Type B pancreatic cell (in vitro differentiated cells): ENCODE measurements at regions not wholly inside any gene's neighbourhood (a gene's known extent, or its start where the extent isn't known, plus 50 kb on each side); places are given as distances from the start of the nearest gene placed in this dataset.

Experiments used
- DNase-seq: peaks from one replicate; pipeline ENCODE4 v3.0.0; 2021; ENCODE audit warnings: mixed read lengths; ENCODE audit not compliant: unreplicated experiment; ENCODE audit errors: extremely low spot score
- H3K27ac Mint-ChIP-seq: 2 replicates; pipeline ENCODE4 v1.8.0; 2021; ENCODE audit warnings: mild to moderate bottlenecking, mixed read lengths
- H3K27me3 Mint-ChIP-seq: 2 replicates; pipeline ENCODE4 v1.8.0; 2021; ENCODE audit warnings: mixed read lengths
- H3K36me3 Mint-ChIP-seq: 2 replicates; pipeline ENCODE4 v1.8.0; 2021; ENCODE audit warnings: mixed read lengths
- H3K4me1 Mint-ChIP-seq: one replicate; pipeline ENCODE4 v1.8.0; 2021; ENCODE audit warnings: mixed read lengths; ENCODE audit not compliant: unreplicated experiment
- H3K4me3 Mint-ChIP-seq: 2 replicates; pipeline ENCODE4 v1.8.0; 2021; ENCODE audit warnings: mild to moderate bottlenecking, mixed read lengths
- H3K9me3 Mint-ChIP-seq: 2 replicates; pipeline ENCODE4 v1.8.0; 2021; ENCODE audit warnings: mixed read lengths
- CTCF ChIP-seq: fragments of 200-600 bp; sonication (generic); conservative IDR thresholded peaks from 2 replicates; pipeline ENCODE4 v1.5.0; 2021; ENCODE audit warnings: antibody characterized with exemption, mild to moderate bottlenecking

- TF ChIP-seq CTCF, result no peak
- no peaks in the 10 kb centered on the region for H3K9me3 Mint-ChIP-seq
- H3K27ac Mint-ChIP-seq, result peak overlapping the region; percentile 72
- no peak overlapping the region for H3K4me3 Mint-ChIP-seq
- H3K4me1 Mint-ChIP-seq, result peaks cover 4% of the 10 kb centered on the region
- no peaks in the 10 kb centered on the region for H3K36me3 Mint-ChIP-seq
- no peak for DNase-seq
- H3K27me3 Mint-ChIP-seq, result no peaks in the 10 kb centered on the region
Measured at GRCh38 chr7:118072893-118073674, 110.9 kb upstream of the LSM8 start.

DNA sequence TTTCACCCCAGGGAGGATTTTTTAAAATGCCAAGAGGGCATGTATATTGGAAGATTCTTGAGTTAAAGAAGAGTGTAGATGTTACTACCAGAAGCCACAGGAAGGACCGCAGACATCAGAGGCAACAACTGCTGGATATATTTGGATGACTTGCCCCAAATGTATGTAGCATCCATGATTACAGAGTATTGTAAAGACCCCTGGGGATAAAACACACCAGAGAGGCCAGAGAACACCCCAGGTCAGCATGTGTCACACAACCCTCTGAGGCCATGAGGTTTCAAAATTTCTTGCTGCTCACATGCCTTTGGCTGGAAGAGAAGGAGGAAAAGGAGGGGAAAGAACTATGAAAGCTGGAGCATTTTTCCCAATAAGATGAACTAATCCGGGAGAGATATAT is 108.0 kb upstream of the LSM8 start:
- H3K4me1 Mint-ChIP-seq, result peaks cover 8% of the 10 kb centered on the region
- no peaks in the 10 kb centered on the region for H3K9me3 Mint-ChIP-seq
- no peak overlapping the region for H3K4me3 Mint-ChIP-seq
- no peak for DNase-seq
- no peaks in the 10 kb centered on the region for H3K36me3 Mint-ChIP-seq
- TF ChIP-seq CTCF, result no peak
- no peak overlapping the region for H3K27ac Mint-ChIP-seq
- no peaks in the 10 kb centered on the region for H3K27me3 Mint-ChIP-seq

DNA sequence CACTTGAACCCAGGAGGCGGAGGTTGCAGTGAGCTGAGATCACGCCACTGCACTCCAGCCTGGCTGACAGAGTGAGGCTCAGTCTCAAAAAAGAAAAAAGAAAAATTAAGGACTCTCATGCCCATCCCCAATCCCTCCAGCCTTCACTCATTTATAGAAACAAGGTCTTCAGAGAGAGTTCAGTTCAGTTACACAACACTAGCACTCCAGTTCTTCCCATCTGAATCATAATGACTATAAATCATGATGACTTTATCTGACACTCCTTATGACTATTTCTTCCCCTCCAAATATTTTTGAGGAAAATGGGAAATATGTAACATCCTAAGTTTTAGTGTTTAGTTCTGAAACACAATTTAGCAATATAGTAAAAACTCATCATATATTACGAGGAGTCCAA is 107.4 kb upstream of the LSM8 start:
- no peak overlapping the region for H3K27ac Mint-ChIP-seq
- H3K4me1 Mint-ChIP-seq, result peaks cover 8% of the 10 kb centered on the region
- TF ChIP-seq CTCF, result no peak
- no peak for DNase-seq
- H3K4me3 Mint-ChIP-seq, result no peak overlapping the region
- no peaks in the 10 kb centered on the region for H3K36me3 Mint-ChIP-seq
- H3K9me3 Mint-ChIP-seq, result peaks cover 5% of the 10 kb centered on the region
- H3K27me3 Mint-ChIP-seq, result no peaks in the 10 kb centered on the region

- Mint-ChIP-seq H3K36me3 (no peaks in the 10 kb centered on the region), H3K27me3 (no peaks in the 10 kb centered on the region), H3K27ac (no peak overlapping the region), H3K4me3 (no peak overlapping the region), H3K4me1 (peaks cover 12% of the 10 kb centered on the region), H3K9me3 (peaks cover 5% of the 10 kb centered on the region)
- TF ChIP-seq CTCF, result no peak
- DNase-seq, result no peak
Measured at GRCh38 chr7:118078015-118078414, 105.9 kb upstream of the LSM8 start.

- no peaks in the 10 kb centered on the region for H3K36me3 Mint-ChIP-seq
- no peaks in the 10 kb centered on the region for H3K27me3 Mint-ChIP-seq
- peaks cover 21% of the 10 kb centered on the region for H3K4me1 Mint-ChIP-seq
- TF ChIP-seq CTCF, result no peak
- H3K4me3 Mint-ChIP-seq, result no peak overlapping the region
- H3K27ac Mint-ChIP-seq, result no peak overlapping the region
- no peak for DNase-seq
- peaks cover 5% of the 10 kb centered on the region for H3K9me3 Mint-ChIP-seq
Measured at GRCh38 chr7:118079369-118079768, 104.6 kb upstream of the LSM8 start.
